RKO (cell line): ENCODE measurements at regions not wholly inside any gene's neighbourhood (a gene's known extent, or its start where the extent isn't known, plus 50 kb on each side); places are given as distances from the start of the nearest gene placed in this dataset.

Experiments used
- DNase-seq: peaks from one replicate; pipeline ENCODE4 v3.0.0-alpha.2; 2016; ENCODE audit warnings: low spot score

DNA sequence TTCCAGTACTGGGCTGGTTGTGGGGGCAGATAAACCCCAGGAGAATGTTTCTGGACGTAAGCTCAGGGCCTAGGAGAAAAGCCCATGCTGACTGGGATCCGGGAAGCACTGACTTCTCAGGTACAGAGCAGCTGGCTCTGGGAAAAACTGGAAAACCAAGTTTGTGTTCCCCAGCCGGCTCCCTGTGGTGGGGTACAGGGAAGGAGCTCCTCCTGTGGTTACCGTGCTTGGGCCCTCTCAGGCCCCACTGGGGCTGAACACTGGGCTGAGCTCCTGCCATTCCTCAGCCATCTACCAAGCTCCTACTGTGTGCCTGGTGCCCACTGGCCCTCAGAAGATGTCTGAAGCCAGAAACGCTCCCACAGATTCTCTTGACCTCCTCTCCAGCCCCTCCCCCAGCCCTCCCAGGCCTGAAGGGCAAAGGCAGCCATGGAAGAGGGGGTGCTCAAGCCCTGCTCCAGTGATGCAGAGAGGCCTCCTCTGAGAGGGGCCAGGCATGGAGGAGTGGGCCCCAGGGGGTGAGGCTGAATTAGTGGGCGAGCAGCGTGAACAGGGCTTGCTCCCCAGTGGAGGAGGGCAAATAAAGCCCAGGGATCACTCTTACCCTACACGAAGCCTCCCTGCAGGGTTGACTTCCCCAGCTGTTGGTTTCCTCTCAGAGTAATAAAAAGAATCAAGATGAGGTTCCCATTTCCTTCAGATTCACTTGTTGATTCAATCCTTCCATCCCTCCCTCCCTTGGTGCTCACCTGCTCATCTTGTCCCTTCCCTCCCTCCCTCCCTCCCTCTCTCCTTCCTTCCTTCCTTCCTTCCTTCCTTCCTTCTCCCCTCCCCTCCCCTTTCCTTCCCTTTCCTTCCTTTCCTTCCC lies 100.0 kb downstream of the VEGFA start:
- no peak for DNase-seq

GRCh38 chr6:43869079-43869710 lies 99.2 kb downstream of the VEGFA start:
- DNase-seq: no peak

DNA sequence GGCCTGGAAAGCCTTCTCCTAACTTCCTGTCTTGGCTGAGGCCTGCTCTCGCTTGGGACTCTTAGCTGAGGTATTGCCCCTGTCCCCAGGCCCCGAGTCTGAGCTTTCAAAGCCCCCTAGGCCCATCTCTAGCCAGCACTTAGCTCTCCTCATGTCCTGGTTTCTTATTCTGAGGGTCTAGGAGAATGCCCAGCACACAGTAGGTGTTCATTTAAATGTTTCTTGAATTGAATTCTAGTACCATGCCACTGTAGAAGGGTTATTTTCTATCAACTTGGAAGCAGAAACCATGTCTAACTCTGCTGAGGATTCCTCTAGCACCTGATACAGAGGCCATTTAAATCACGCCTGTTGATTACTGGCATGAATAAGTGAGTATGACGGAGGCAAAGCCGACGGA lies 98.5 kb downstream of the VEGFA start:
- no peak for DNase-seq

- DNase-seq: no peak
These were observed 98.0 kb downstream of the VEGFA start for GRCh38 chr6:43867996-43868395.

GRCh38 chr6:43867246-43867645 lies 97.2 kb downstream of the VEGFA start:
- no peak for DNase-seq

DNA sequence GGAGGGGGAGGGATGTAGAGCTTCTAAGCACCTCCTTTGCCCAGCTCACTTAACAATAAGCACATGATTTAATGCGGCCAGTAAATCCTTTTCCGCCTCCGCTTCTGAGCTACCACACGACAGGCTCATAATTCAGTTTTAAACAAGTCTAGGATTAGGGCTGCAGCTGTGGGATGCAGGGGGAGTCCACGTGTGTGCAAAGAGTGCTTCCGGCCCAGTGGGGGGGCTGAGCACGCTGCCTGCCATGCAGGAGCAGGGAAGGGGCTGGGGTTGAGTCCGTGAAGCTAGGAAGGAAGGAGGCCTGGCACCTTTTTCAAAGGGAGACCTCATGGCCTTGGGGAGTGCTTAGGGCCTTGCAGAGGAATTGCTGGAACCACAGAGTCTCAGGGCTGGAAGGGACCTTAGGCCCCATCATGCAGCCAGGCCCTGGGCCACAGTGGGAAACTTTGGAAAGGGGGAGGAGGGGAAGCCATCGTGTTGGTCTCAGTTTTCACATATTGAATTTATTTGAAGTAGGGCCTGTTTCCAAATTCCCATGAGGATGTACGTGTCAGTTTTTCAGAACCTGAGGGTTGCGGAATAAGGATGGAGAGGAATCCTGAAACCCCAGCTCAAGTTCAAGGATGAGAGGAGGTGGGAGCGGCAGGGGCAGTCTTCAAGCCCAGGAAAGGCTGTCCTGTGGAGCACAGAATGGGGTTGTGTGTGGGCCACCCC lies 96.1 kb downstream of the VEGFA start:
- no peak for DNase-seq

DNA sequence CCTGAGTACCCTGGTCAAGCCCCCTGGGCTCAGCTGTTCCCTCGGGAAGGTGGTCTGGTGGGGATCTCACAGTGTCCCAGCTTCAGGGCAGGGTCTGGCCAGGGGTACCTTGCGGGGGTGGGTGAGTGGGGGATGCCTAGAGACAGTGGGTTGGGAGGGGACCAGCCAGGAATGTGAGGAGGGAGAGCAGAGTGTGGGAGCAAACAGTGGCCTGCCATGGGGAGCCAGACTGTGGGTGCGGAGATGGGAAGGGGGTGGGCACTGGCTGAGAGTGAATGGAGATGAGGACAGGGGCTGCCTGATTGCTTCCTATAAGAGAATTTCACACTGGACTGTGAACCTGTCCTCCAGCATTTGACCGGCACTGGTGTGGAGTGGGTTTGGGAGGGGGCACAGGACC lies 95.1 kb downstream of the VEGFA start:
- no peak for DNase-seq

GRCh38 chr6:43862925-43863324 lies 92.9 kb downstream of the VEGFA start:
- no peak for DNase-seq

GRCh38 chr6:43861212-43861894 lies 91.3 kb downstream of the VEGFA start:
- no peak for DNase-seq

GRCh38 chr6:43860285-43860684 lies 90.3 kb downstream of the VEGFA start:
- DNase-seq: no peak

- no peak for DNase-seq
These were observed 89.2 kb downstream of the VEGFA start for GRCh38 chr6:43859213-43859612.

DNA sequence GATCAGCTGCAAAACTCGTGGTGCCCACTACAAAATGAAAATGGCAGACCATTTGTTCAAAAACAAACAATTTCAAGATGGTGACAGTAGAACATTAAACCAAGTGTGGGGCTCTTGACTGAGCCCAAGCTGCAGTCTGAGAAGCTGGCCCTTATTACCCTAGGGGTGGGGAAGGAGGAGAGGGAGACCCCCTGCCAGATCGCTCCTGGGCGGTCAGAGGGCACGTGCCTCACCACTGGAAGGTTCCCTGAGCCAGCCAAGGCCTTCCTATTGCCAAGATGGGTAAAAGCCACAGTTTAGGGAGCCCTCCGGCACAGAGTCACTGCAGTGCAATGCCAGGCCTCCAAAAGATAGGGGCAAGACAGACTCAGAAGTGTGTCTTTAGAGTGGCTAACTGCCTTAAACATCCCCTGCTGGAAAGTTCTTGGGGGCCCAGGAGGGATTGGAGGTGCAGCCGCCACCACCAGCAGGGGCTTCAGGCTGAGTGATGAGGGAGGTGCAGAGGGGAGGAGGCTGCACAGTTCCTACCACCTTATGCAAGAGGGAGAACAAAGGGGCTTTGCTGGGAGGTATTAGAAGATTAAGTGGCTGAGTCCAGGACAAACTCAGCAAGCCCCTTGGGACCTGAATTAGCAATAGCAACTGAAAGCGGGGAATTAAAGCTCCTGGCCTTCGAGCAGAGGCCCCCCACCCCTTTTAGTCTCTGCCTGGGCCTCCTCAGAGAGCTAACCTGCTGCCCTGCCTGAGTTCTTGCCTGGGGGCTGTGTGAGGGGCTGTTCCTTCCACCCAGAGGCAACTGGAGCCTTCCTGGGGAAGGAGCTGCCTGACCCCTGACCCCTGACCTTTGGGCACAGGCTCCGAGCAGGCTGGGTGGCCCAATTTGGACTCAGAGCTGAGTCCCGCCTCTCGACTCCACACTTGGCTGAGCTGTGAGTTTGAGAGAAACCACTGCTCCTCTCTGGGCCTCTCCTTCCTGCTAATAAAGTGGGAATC lies 88.4 kb downstream of the VEGFA start:
- DNase-seq: no peak

GRCh38 chr6:43856005-43856765 lies 86.2 kb downstream of the VEGFA start:
- no peak for DNase-seq

GRCh38 chr6:43855247-43855646 lies 85.2 kb downstream of the VEGFA start:
- DNase-seq: no peak

DNA sequence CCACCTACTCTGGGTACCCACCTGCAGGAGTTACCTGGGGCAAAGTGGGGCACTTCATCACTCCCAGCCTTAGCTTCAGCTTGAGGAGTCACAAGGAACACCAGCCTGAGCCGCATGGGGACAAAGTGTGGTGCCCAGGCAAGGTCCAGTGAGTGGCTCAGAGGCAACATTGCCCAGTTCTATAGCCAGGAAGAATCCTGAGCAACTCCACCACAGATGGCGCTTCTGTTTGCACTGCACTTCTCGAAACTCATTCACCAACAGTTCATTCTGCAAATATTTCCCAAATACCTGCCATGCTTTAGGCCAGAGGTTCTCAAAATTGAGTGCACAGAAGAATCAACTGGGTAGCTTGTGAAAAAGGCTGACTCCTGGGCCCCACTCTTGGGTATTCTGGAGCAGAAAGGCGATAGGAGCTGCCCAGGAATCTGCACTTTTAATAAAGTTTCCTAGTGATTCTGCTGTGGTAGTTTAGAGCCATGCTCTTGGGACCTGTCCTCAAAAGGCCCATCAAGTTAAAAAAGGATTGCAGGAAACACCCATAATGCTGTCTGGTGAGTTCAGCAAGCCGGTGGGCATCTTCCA lies 83.1 kb downstream of the VEGFA start:
- DNase-seq: no peak

- no peak for DNase-seq
These were observed 82.4 kb downstream of the VEGFA start for GRCh38 chr6:43852350-43852864.

- DNase-seq: no peak
These were observed 81.3 kb downstream of the VEGFA start for GRCh38 chr6:43851204-43851865.

DNA sequence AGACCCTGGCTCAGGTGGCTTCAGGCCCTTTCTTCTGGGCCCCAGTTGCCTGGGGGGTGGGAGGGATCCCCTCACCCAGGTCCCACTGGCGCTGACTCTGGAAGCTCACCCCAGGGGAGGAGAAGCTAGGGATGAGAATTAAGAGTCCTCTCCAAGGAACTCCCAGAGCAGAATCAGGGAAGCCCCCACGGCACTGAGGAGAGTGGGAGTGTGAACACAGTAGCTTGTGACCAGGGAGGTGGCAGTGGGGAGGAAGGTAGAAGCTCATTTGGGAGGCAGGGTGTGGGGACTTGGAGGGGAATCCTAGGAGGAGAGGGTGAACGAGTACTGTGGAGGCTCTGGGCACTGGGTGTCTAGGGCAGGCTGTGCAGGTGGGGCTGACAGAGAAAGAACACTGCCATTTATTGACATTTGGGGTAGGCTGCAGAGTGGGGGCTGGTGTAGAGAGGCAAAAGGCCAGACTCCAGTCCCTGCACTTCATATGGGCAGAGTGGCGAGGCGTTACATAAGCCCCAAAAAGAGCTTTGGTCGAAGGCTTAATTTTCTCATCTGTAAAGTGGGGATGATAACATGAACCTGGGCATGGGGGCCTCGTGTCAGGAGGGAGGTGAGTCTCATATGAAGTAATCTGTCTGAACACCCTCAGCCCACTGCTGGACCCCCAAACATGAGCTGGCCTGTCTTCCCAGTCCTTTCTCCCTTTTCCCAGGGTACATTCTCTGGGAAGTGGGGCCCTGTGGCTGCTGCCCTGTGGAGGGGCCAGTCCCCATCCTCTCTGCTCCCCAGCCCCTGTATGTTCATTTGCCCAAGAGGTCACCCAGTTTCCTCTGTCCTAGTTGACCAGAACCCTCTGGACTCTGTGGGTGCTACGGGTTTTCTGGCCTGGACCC lies 80.5 kb downstream of the VEGFA start:
- no peak for DNase-seq
